ENCODE measurements at regions not wholly inside any gene's neighbourhood (a gene's known extent, or its start where the extent isn't known, plus 50 kb on each side); places are given as distances from the start of the nearest gene placed in this dataset.

GRCh38 chr1:98550076-98550475, 111.4 kb upstream of the SNX7 start:
- TF ChIP-seq, protein P1, sequence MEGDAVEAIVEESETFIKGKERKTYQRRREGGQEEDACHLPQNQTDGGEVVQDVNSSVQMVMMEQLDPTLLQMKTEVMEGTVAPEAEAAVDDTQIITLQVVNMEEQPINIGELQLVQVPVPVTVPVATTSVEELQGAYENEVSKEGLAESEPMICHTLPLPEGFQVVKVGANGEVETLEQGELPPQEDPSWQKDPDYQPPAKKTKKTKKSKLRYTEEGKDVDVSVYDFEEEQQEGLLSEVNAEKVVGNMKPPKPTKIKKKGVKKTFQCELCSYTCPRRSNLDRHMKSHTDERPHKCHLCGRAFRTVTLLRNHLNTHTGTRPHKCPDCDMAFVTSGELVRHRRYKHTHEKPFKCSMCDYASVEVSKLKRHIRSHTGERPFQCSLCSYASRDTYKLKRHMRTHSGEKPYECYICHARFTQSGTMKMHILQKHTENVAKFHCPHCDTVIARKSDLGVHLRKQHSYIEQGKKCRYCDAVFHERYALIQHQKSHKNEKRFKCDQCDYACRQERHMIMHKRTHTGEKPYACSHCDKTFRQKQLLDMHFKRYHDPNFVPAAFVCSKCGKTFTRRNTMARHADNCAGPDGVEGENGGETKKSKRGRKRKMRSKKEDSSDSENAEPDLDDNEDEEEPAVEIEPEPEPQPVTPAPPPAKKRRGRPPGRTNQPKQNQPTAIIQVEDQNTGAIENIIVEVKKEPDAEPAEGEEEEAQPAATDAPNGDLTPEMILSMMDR (IDR thresholded peaks at IDR 0.05), result no peak
- TF ChIP-seq POLR2A (IDR thresholded peaks at IDR 0.05), result no peak
